ENCODE measurements at regions not wholly inside any gene's neighbourhood (a gene's known extent, or its start where the extent isn't known, plus 50 kb on each side); places are given as distances from the start of the nearest gene placed in this dataset.

GRCh38 chr6:27096834-27097511, 150.5 kb upstream of the PRSS16 start:
- H3K4me3 ChIP-seq (ENCODE audit: low read depth, low read length) = no peak overlapping the region
- TF ChIP-seq CTCF (IDR thresholded peaks at IDR 0.05; ENCODE audit: control insufficient read depth, extremely low read depth, insufficient read depth) = no peak
- DNase-seq (ENCODE audit: low read depth) = no peak

GRCh38 chr6:27098956-27099355, 148.5 kb upstream of the PRSS16 start:
- no peak overlapping the region for H3K4me3 ChIP-seq (ENCODE audit: low read depth, low read length)
- DNase-seq (ENCODE audit: low read depth) = no peak
- no peak for TF ChIP-seq CTCF (IDR thresholded peaks at IDR 0.05; ENCODE audit: control insufficient read depth, extremely low read depth, insufficient read depth)

DNA sequence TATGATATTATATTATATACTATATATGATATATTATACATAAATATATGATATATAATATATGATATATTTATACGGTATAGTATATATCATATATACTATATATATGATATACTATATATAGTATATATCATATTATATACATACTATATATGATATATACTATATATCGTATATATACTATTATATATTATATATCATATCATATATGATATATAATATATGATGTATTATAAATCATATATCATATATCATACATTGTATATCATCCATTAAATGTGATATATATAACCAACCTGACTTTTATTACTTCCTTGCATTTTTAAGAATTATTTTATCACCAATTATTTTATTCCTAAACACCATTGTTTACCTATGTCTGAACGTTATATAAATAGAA, 146.6 kb upstream of the PRSS16 start:
- no peak for TF ChIP-seq CTCF (IDR thresholded peaks at IDR 0.05; ENCODE audit: control insufficient read depth, extremely low read depth, insufficient read depth)
- no peak for DNase-seq (ENCODE audit: low read depth)
- H3K4me3 ChIP-seq (ENCODE audit: low read depth, low read length) = no peak overlapping the region

DNA sequence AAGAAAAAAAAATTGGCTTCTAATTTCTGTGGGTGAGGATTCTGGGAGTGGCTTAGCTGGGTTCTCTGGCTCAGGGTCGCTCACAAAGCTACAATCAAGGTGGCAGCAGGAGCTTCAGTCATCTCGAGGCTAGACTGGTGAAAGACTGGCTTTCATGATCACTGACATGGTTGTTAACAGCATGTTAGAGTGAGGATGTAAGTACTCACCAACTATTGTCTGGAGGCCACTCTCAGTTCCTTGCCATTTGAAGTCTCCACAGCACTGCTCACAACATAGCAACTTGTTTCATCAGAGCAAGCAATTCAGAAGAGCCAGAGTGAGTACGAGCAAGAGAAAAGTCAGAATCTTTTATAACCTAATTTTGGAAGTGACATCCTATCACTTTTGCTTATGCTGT, 145.7 kb upstream of the PRSS16 start:
- H3K4me3 ChIP-seq (ENCODE audit: low read depth, low read length) = no peak overlapping the region
- no peak for DNase-seq (ENCODE audit: low read depth)
- TF ChIP-seq CTCF (IDR thresholded peaks at IDR 0.05; ENCODE audit: control insufficient read depth, extremely low read depth, insufficient read depth) = no peak

GRCh38 chr6:27106382-27106781, 141.1 kb upstream of the PRSS16 start:
- DNase-seq (ENCODE audit: low read depth) = peak; percentile 58
- no peak for TF ChIP-seq CTCF (IDR thresholded peaks at IDR 0.05; ENCODE audit: control insufficient read depth, extremely low read depth, insufficient read depth)
- H3K4me3 ChIP-seq (ENCODE audit: low read depth, low read length) = no peak overlapping the region

- no peak overlapping the region for H3K4me3 ChIP-seq (ENCODE audit: low read depth, low read length)
- no peak for TF ChIP-seq CTCF (IDR thresholded peaks at IDR 0.05; ENCODE audit: control insufficient read depth, extremely low read depth, insufficient read depth)
- no peak for DNase-seq (ENCODE audit: low read depth)
Observed at GRCh38 chr6:27111743-27112142, 135.8 kb upstream of the PRSS16 start.

DNA sequence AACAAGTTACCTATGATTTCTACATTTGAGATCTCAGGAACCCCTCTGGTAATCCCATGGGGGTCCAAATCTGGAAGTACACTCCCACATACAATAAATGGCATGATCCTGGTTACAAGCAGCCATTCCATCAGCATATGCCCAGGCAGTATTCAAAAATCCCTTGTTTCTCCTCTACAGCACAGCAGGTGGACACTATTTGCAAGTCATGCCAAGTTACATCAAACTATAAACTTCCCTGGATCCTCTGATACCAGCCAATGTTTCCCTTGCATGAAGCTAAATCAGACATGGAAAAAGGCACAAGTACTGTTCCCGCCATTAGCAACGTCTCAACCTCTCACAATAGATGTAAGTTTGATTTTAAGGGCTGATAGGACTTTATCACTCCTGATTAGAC, 134.5 kb upstream of the PRSS16 start:
- no peak for TF ChIP-seq CTCF (IDR thresholded peaks at IDR 0.05; ENCODE audit: control insufficient read depth, extremely low read depth, insufficient read depth)
- DNase-seq (ENCODE audit: low read depth) = no peak
- H3K4me3 ChIP-seq (ENCODE audit: low read depth, low read length) = no peak overlapping the region
